HG02759 (cell line): ENCODE measurements at regions not wholly inside any gene's neighbourhood (a gene's known extent, or its start where the extent isn't known, plus 50 kb on each side); places are given as distances from the start of the nearest gene placed in this dataset.
A peak's percentile ranks its signal among the peaks of the same experiment; 100 is the strongest.

ENCODE experiments used
- ATAC-seq: cut with Tn5 transposase; IDR thresholded peaks from one replicate; pipeline ENCODE4 v1.9.1; 2021; ENCODE audit warnings: mild to moderate bottlenecking, moderate library complexity; ENCODE audit not compliant: unreplicated experiment

GRCh38 chr3:178386880-178387279 lies 149.4 kb upstream of the KCNMB2 start:
- no peak for ATAC-seq

DNA sequence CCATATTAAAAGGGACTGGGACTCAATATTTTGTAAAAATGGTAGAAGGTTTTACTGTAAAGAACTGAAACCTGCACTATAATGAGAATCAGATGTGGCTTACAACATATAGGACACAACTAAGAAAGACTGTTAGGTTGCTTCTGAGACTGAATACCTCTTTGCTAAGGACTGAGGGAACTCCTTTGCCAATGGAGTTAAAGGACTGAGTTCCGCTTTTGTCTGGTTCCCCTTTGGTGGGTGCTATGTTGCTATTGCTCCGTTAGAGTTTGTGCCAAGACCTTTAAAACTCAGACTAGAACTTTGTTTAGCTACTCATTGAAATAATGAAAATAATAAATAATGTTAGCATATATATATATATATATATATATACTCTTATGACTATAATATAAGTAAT lies 147.8 kb upstream of the KCNMB2 start:
- ATAC-seq: no peak

GRCh38 chr3:178389258-178389657 lies 147.0 kb upstream of the KCNMB2 start:
- ATAC-seq: no peak

GRCh38 chr3:178392511-178392926 lies 143.7 kb upstream of the KCNMB2 start:
- no peak for ATAC-seq

DNA sequence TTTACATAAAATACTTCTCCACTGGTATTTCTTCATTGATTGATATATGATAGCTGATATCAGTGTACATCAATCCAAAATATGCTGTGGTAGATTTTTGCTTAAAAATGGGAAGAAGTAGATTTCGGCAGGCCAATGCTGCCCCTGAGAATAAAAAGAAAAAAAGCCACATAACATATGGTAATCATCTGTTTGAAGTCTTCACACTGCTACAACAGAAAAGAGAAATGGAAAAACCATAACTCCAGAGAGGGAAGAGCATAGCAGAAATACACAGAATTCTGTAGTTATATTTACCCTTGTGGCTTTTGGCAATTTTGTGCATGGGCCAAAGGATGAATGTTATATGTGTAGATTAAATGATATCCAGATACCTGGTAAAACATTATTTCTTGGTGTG lies 143.1 kb upstream of the KCNMB2 start:
- ATAC-seq: no peak

GRCh38 chr3:178393824-178394223 lies 142.4 kb upstream of the KCNMB2 start:
- no peak for ATAC-seq

DNA sequence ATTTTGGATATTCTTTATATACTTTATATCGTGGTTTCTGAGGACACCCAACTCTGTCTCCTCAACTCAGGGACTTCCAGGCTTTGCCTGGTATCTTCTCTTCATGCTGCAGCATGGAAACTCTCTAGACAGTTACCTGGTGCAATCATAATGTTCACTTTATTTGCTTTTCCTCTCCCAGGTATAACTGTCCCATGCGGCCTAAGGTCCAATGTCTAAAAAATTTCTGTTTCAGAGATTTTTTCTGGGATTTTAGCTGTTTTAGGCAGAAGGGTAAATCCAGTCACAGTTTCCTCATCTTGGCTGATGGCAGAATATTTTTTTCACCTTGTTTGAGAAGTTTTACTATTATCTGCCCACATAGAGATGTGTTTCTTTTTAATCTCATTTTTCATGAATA lies 139.9 kb upstream of the KCNMB2 start:
- no peak for ATAC-seq

- ATAC-seq: no peak
Measured at GRCh38 chr3:178397202-178397601, 139.0 kb upstream of the KCNMB2 start.

DNA sequence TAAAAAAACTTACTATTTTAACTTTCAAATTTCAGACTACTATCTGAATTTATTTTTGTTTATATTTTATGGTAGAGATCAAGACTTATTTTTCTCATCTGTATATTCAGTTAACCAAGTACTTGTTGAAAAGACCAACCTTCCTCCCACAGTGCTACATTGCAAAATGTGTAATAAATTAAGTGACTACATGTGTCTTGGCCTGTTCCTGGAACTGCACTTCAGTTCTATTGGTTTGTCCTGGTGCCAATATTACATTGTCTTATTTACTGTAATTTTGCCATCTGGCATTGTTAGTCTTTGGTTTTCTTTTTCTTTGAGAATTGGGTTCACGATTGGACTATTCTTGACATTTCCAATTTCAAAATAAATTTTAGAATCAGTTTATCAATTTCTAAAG lies 138.4 kb upstream of the KCNMB2 start:
- no peak for ATAC-seq

DNA sequence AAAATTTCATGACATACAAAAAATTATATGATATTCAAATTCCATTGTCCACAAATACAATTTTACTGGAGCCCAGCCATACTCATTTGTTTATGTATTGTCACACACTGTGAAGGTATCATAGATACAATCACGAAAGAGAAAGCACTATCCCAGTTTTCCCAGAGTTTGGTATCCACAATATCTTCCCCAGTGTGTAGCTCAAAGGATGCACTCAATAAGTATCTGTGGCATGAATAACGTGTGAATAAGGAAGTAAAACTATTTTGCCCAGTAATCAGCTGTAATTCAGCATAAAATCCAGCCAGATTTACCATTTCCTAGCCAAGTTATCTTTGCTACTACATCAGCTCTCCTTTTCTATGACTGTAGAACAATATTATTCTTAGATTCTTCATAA lies 131.3 kb upstream of the KCNMB2 start:
- no peak for ATAC-seq

GRCh38 chr3:178405531-178405930 lies 130.7 kb upstream of the KCNMB2 start:
- no peak for ATAC-seq

DNA sequence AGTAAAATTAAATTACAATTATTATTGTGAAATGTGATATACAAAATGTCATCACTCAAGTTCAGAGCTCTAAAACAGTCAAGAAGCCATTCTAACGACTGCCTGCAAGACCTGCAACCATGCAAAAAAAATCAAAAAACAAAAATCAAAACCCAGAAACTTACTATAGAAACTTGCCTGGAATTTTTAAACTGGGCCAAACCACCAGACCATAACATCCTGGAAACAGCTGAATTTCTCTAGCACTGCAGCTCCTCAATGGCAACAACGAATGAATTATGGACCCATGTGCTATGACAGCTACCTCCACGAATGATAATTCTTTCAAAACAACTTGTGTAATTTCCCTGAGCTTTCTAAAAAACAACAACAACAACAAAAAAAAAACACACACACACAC lies 130.0 kb upstream of the KCNMB2 start:
- no peak for ATAC-seq

- no peak for ATAC-seq
Measured at GRCh38 chr3:178415384-178415783, 120.9 kb upstream of the KCNMB2 start.

DNA sequence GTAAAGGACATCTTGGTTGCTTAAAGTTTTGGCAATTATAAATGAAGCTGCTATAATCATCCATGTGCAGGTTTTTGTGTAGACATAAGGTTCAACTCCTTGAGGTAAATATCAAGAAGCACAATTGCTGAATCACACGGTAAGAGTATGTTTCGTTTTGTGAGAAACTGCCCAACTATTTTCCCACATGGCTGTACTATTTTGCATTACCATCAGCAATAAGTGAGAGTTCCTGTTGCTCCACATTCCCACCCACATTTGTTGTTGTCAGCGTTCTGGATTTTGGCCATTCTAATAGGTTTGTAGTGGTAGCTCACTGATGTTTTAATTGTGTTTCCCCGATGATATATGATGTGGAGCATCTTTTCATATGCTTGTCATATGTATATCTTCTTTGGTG lies 118.5 kb upstream of the KCNMB2 start:
- no peak for ATAC-seq

GRCh38 chr3:178419071-178419470 lies 117.2 kb upstream of the KCNMB2 start:
- no peak for ATAC-seq

- ATAC-seq: no peak
Measured at GRCh38 chr3:178420033-178420432, 116.2 kb upstream of the KCNMB2 start.

DNA sequence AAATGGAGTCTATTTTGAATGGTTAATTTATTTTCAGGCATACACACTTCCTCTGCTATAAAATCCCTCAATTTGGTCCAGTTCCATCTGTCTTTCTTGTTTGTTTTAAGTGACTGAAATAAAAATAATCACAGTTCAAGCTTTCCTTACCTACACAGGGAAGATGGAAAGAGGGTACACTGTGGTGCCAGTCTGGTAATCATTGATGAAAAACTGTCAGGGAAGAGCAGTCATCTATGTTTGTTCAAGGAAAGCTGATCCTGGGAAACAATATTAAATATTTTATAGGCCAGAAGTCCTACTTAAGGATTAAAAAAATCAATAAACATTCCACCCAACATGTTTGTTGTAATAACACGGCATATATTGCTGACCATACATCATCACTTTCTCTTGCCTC lies 115.2 kb upstream of the KCNMB2 start:
- ATAC-seq: no peak

GRCh38 chr3:178422406-178422805 lies 113.8 kb upstream of the KCNMB2 start:
- no peak for ATAC-seq

DNA sequence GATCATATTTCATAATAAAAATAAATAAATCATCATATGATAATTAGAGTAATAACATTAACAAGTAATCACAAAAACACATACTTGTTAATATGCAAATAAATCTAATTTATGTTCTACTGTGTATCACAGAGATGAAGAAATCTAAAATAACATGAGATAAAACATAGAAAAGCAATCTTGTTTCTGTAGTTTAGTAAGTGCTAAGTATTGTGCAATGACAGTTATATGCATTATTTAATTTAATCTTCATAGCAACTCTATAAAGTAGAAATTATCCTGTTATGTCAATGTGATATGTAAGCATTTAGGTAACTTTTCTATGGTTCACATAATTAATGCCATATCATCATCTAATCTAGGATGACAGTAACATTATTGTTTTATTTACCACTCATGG lies 108.2 kb upstream of the KCNMB2 start:
- ATAC-seq: no peak

- ATAC-seq: no peak
Measured at GRCh38 chr3:178434206-178434805, 101.9 kb upstream of the KCNMB2 start.

GRCh38 chr3:178435575-178435974 lies 100.7 kb upstream of the KCNMB2 start:
- ATAC-seq: no peak

GRCh38 chr3:178436773-178437172 lies 99.5 kb upstream of the KCNMB2 start:
- peak; percentile 53 for ATAC-seq

GRCh38 chr3:178437236-178437635 lies 99.0 kb upstream of the KCNMB2 start:
- no peak for ATAC-seq

DNA sequence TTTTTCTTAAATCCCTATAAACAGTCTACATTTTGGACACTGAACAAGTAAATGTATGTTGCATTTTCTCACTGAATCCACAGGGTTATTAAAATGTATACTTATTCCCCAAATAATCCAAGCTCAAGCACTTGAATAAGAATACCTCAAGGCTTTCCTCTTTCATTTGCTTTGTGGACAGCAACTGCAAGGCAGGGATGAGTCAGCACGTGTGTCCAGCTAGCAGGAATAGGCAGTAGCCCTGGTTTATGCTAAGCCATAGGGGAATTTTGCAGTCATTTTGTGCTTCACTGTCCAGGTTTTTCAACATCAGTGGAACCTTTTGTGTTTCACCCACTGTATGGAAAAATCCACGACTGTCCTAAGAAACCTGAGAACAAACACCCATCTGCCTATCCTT lies 96.7 kb upstream of the KCNMB2 start:
- ATAC-seq: no peak
